IMR-90 (cell line): ENCODE measurements at regions not wholly inside any gene's neighbourhood (a gene's known extent, or its start where the extent isn't known, plus 50 kb on each side); places are given as distances from the start of the nearest gene placed in this dataset.

Source experiments
- ATAC-seq: fragments of 200-7000 bp; cut with Tn5 transposase; 2 replicates; pipeline ENCODE4 v1.9.1; 2020; ENCODE audit warnings: low read depth, mild to moderate bottlenecking, moderate library complexity
- BruUV-seq: library from RNA; stranded (reverse); fragments of 400-500 nt; replicated peaks from 2 replicates; lab custom pipeline; 2021; lab: Mats Ljungman, UMichigan
- CTCF ChIA-PET: fragments of 300-600 bp; formaldehyde crosslinking; extraction: SDS; loops from one replicate; lab custom pipeline; 2021; ENCODE audit warnings: antibody characterized with exemption; lab: Yijun Ruan, JAX
- POLR2A ChIA-PET: fragments of 300-600 bp; sonication (Branson Sonifier 250); formaldehyde crosslinking; loops from one replicate; lab custom pipeline; 2022; ENCODE audit warnings: antibody characterized with exemption; ENCODE audit not compliant: unreplicated experiment; lab: Charles Lee
- DNase-seq: peaks from one replicate; pipeline ENCODE4 v3.0.0; 2013
- H2AFZ ChIP-seq: replicated peaks from 2 replicates; pipeline ENCODE3; 2013; ENCODE audit warnings: low read length, mild to moderate bottlenecking; ENCODE audit not compliant: poor library complexity
- H2AK5ac ChIP-seq: 2 replicates; pipeline ENCODE4 v1.6.1; 2013; ENCODE audit warnings: low read depth, low read length, inconsistent platforms
- H2AK9ac ChIP-seq: replicated peaks from 2 replicates; pipeline ENCODE3; 2013; ENCODE audit warnings: mild to moderate bottlenecking, low read depth, low read length, moderate library complexity; ENCODE audit not compliant: poor library complexity
- H2BK120ac ChIP-seq: 2 replicates; pipeline ENCODE4 v1.6.1; 2013; ENCODE audit warnings: low read depth, low read length, inconsistent platforms
- H2BK15ac ChIP-seq: 3 replicates; pipeline ENCODE4 v1.6.1; 2013; ENCODE audit warnings: low read depth, low read length, inconsistent platforms
- H2BK20ac ChIP-seq: 2 replicates; pipeline ENCODE4 v1.6.1; 2013; ENCODE audit warnings: low read depth, mild to moderate bottlenecking, inconsistent platforms, low read length, moderate library complexity
- H2BK5ac ChIP-seq: 2 replicates; pipeline ENCODE4 v1.6.1; 2013; ENCODE audit warnings: mild to moderate bottlenecking, low read depth, low read length, inconsistent platforms; ENCODE audit not compliant: poor library complexity, severe bottlenecking
- H3K14ac ChIP-seq: replicated peaks from 2 replicates; pipeline ENCODE4 v1.6.1; 2013; ENCODE audit warnings: low read depth, low read length, inconsistent platforms
- H3K18ac ChIP-seq: 2 replicates; pipeline ENCODE4 v1.6.1; 2013; ENCODE audit warnings: low read depth, low read length, control low read depth
- H3K23ac ChIP-seq: 2 replicates; pipeline ENCODE4 v1.6.1; 2013; ENCODE audit warnings: low read depth, low read length, inconsistent platforms
- H3K27ac ChIP-seq: 2 replicates; pipeline ENCODE4 v1.5.1; 2013; ENCODE audit warnings: mild to moderate bottlenecking, control low read depth, low read length; ENCODE audit not compliant: insufficient read depth
- H3K27me3 ChIP-seq: 2 replicates; pipeline ENCODE4 v1.6.1; 2013; ENCODE audit warnings: low read length; ENCODE audit not compliant: control insufficient read depth, insufficient read depth
- H3K36me3 ChIP-seq: 2 replicates; pipeline ENCODE4 v1.6.1; 2013; ENCODE audit warnings: low read length, mixed read lengths; ENCODE audit not compliant: control insufficient read depth, insufficient read depth
- H3K4ac ChIP-seq: 2 replicates; pipeline ENCODE4 v1.6.1; 2013; ENCODE audit warnings: low read depth, low read length, inconsistent platforms
- H3K4me1 ChIP-seq: 2 replicates; pipeline ENCODE4 v1.6.1; 2013; ENCODE audit warnings: low read length, mixed read lengths; ENCODE audit not compliant: control insufficient read depth, insufficient read depth
- H3K4me2 ChIP-seq: 2 replicates; pipeline ENCODE4 v1.6.1; 2013; ENCODE audit warnings: low read depth, mild to moderate bottlenecking, control low read depth, low read length, moderate library complexity
- H3K4me3 ChIP-seq: 2 replicates; pipeline ENCODE4 v1.5.1; 2013; ENCODE audit warnings: low read depth, mild to moderate bottlenecking, control low read depth, low read length, moderate library complexity; ENCODE audit not compliant: insufficient read depth
- H3K56ac ChIP-seq: 2 replicates; pipeline ENCODE4 v1.6.1; 2013; ENCODE audit warnings: low read length, inconsistent platforms; ENCODE audit not compliant: insufficient read depth; ENCODE audit errors: extremely low read depth
- H3K79me1 ChIP-seq, 2 experiments: 2 replicates each; pipeline ENCODE4 v1.6.1; 2013; ENCODE audit warnings: low read length in 2 of 2, inconsistent platforms in 1 of 2, low read depth in 1 of 2
- H3K9ac ChIP-seq: 2 replicates; pipeline ENCODE4 v1.6.1; 2013; ENCODE audit warnings: low read depth, low read length, control low read depth
- H3K9me1 ChIP-seq: 2 replicates; pipeline ENCODE4 v1.6.1; 2013; ENCODE audit warnings: low read length, inconsistent platforms; ENCODE audit not compliant: insufficient read depth
- H3K9me3 ChIP-seq: 2 replicates; pipeline ENCODE4 v1.6.1; 2013; ENCODE audit warnings: low read length; ENCODE audit not compliant: control insufficient read depth, insufficient read depth
- H4K20me1 ChIP-seq: 2 replicates; pipeline ENCODE4 v1.6.1; 2013; ENCODE audit warnings: low read length, inconsistent platforms; ENCODE audit not compliant: insufficient read depth
- H4K5ac ChIP-seq: 2 replicates; pipeline ENCODE4 v1.6.1; 2013; ENCODE audit warnings: mild to moderate bottlenecking, low read depth, low read length, control low read depth
- H4K8ac ChIP-seq, 2 experiments: 2 replicates each; pipeline ENCODE4 v1.6.1; 2013; ENCODE audit warnings: low read depth in 2 of 2, low read length in 2 of 2, control low read depth in 1 of 2, inconsistent platforms in 1 of 2
- H4K91ac ChIP-seq: 2 replicates; pipeline ENCODE4 v1.6.1; 2013; ENCODE audit warnings: low read depth, low read length, inconsistent platforms; ENCODE audit not compliant: insufficient read depth
- CEBPB ChIP-seq: IDR thresholded peaks from 2 replicates; pipeline ENCODE4 v1.6.1; 2012; ENCODE audit warnings: low read depth, low read length, improper control_type of control experiment
- FOS ChIP-seq: fragments of 150-350 bp; IDR thresholded peaks from 2 replicates; pipeline ENCODE4 v1.6.1; 2016; ENCODE audit warnings: low read depth, low read length
- MAZ ChIP-seq: IDR thresholded peaks from 2 replicates; pipeline ENCODE4 v1.6.1; 2012; ENCODE audit warnings: low read depth, mild to moderate bottlenecking, low read length, improper control_type of control experiment, moderate library complexity, borderline replicate concordance
- NFE2L2 ChIP-seq: fragments of 150-350 bp; IDR thresholded peaks from 2 replicates; pipeline ENCODE4 v1.6.1; 2016; ENCODE audit warnings: low read depth, mild to moderate bottlenecking, low read length
- POLR2A ChIP-seq: IDR thresholded peaks from 2 replicates; pipeline ENCODE4 v1.6.1; 2012; ENCODE audit warnings: mild to moderate bottlenecking, low read depth, low read length
- RAD21 ChIP-seq: IDR thresholded peaks from 2 replicates; pipeline ENCODE4 v1.6.1; 2012; ENCODE audit warnings: low read length, improper control_type of control experiment
- whole genome bisulfite sequencing, 2 experiments: methylation state at CpG; one replicate each; pipeline versions ENCODE4 v1.1.5 to v1.1.7; 2013; ENCODE audit warnings: missing lambda C conversion rate in 2 of 2; ENCODE audit not compliant: insufficient read length in 1 of 2; ENCODE audit errors: extremely low coverage in 2 of 2; 5-methylcytosine and 5-hydroxymethylcytosine counted together
- dilution Hi-C: fragments of 300-500 bp; cut with HindIII; formaldehyde crosslinking; loops from one replicate; pipeline ENCODE4 v1.14.3; 2018; ENCODE audit warnings: low sequenced_read_pairs; ENCODE audit not compliant: unreplicated experiment
- in situ Hi-C: fragments of 300-500 bp; cut with MboI; formaldehyde crosslinking; loops from 3 replicates; pipeline ENCODE4 v1.14.3; 2019; ENCODE audit warnings: low sequenced_read_pairs, inconsistent platforms, mixed read lengths
- intact Hi-C: fragments of 100-400 bp; cut with micrococcal nuclease; formaldehyde crosslinking; loops from 2 replicates; pipeline ENCODE4 v1.10.0; 2022
- TF ChIP-seq, protein P1 (sequence below): fragments of 150-350 bp; IDR thresholded peaks from 2 replicates; pipeline ENCODE4 v1.6.1; 2016; ENCODE audit warnings: low read depth, mild to moderate bottlenecking, low read length, moderate library complexity, borderline replicate concordance

DNA sequence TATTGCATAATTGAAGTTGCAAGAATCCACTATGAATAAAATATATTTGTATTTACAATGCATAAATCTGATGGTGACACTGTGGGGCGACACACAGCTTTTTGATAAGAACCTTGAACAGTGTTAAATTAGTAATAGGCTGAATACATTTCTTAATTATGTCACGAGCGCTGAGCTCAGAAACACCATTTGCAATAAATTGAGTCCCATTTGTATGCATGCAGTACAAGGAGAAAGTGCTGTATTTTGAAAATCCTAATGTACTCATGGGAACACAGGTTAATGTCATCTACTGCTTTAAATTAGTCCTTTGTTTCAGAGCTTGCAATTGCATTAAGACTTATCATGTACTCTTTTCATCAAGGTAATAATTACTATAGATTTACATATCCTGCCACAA, 579.5 kb downstream of the RBFOX1 start:
- Histone ChIP-seq H4K91ac (no peak overlapping the region), H3K9me3 (peaks cover 18% of the 10 kb centered on the region), H4K8ac (no peak overlapping the region), H3K4me3 (no peak overlapping the region), H2AK9ac (no peak overlapping the region), H3K18ac (no peak overlapping the region), H3K4me1 (no peaks in the 10 kb centered on the region), H3K56ac (no peak overlapping the region), H2BK5ac (no peak overlapping the region), H2BK15ac (no peak overlapping the region), H3K23ac (no peak overlapping the region), H3K14ac (no peak overlapping the region), H3K4ac (no peak overlapping the region), H3K9ac (no peak overlapping the region), H2AK5ac (no peak overlapping the region), H2AFZ (no peak overlapping the region), H3K36me3 (no peaks in the 10 kb centered on the region), H2BK20ac (no peak overlapping the region), H3K4me2 (no peak overlapping the region), H3K27ac (no peak overlapping the region), H2BK120ac (no peak overlapping the region), H4K5ac (no peak overlapping the region), H4K20me1 (no peaks in the 10 kb centered on the region), H3K27me3 (no peaks in the 10 kb centered on the region), H3K9me1 (no peaks in the 10 kb centered on the region), H3K79me1 (no peaks in the 10 kb centered on the region)
- dilution Hi-C loops (no loop called here), in situ Hi-C loops (no loop called here), intact Hi-C loops (no loop called here)
- ChIA-PET CTCF (no interaction called here), POLR2A (no interaction called here)
- DNase-seq (no peak), ATAC-seq (no peak)
- no peak for TF ChIP-seq POLR2A
- TF ChIP-seq, protein P1, sequence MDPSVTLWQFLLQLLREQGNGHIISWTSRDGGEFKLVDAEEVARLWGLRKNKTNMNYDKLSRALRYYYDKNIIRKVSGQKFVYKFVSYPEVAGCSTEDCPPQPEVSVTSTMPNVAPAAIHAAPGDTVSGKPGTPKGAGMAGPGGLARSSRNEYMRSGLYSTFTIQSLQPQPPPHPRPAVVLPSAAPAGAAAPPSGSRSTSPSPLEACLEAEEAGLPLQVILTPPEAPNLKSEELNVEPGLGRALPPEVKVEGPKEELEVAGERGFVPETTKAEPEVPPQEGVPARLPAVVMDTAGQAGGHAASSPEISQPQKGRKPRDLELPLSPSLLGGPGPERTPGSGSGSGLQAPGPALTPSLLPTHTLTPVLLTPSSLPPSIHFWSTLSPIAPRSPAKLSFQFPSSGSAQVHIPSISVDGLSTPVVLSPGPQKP: no peak
- TF ChIP-seq CEBPB: no peak
- no peak for TF ChIP-seq MAZ
- no peak for TF ChIP-seq NFE2L2
- TF ChIP-seq RAD21: no peak
- TF ChIP-seq FOS: no peak
- no CpG with 5 or more reads among the region's 3 CpGs for WGBS, 2 experiments
- BruUV-seq: no TSS peak
